ENCODE measurements at regions not wholly inside any gene's neighbourhood (a gene's known extent, or its start where the extent isn't known, plus 50 kb on each side); places are given as distances from the start of the nearest gene placed in this dataset.

GRCh38 chr20:16178546-16179135 lies 394.6 kb downstream of the KIF16B start:
- TF ChIP-seq POLR2AphosphoS5 (IDR thresholded peaks at IDR 0.05) (no peak), CTCF (IDR thresholded peaks at IDR 0.05) (no peak)
